ENCODE measurements at regions not wholly inside any gene's neighbourhood (a gene's known extent, or its start where the extent isn't known, plus 50 kb on each side); places are given as distances from the start of the nearest gene placed in this dataset.
A peak's percentile ranks its signal among the peaks of the same experiment; 100 is the strongest.

GRCh38 chr12:45502481-45503128 lies 226.9 kb upstream of the ARID2 start:
- no peak overlapping the region for H3K9ac ChIP-seq (ENCODE audit: insufficient read depth in 1 of 2, low read length in 2 of 2)
- no peak overlapping the region for H3K27ac ChIP-seq (ENCODE audit: low read depth in 1 of 2, low read length in 1 of 2)
- WGBS, 2 donors, result 78 to 86% methylated on average over 4 of the region's 4 CpGs
- DNase-seq (peak in 1 of 3 donors; percentile 11), ATAC-seq (ENCODE audit: insufficient read depth, low FRiP score) (no peak)
- no peak overlapping the region for H3K4me3 ChIP-seq
- no peaks in the 10 kb centered on the region for H3K36me3 ChIP-seq (ENCODE audit: control insufficient read depth in 4 of 4, insufficient read depth in 4 of 4, low read length in 4 of 4)
- H3K27me3 ChIP-seq (ENCODE audit: control insufficient read depth in 3 of 3, insufficient read depth in 3 of 3, low read length in 2 of 3), result no peaks in the 10 kb centered on the region
- no peaks in the 10 kb centered on the region for H3K9me3 ChIP-seq (ENCODE audit: control insufficient read depth in 4 of 4, insufficient read depth in 3 of 4, low read length in 3 of 4)
- TF ChIP-seq CTCF (IDR thresholded peaks at IDR 0.05; ENCODE audit: control extremely low read depth, extremely low read depth), result no peak
- H3K4me1 ChIP-seq (ENCODE audit: control insufficient read depth in 5 of 5, insufficient read depth in 5 of 5, low read length in 5 of 5), result peaks cover 0 to 11% (median 0%) of the 10 kb centered on the region in 5 donors

DNA sequence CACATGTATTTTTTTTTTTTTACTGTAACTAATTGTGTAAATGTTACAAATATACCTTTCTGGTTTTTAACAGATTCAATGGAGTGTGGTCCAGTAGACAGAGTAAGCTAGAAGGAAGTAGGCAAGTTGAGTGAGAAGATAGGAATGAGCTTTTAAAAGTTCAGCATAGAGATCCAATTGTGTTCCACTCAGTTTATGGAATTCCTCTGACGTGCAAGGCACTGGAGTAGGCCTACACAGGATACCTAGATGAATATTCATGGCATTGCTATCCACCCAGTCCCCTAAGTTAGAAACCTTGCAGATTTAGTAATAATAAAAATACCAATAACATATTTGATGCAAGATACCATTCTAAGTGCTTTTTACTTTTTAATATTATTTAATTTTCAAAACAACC lies 225.6 kb upstream of the ARID2 start:
- Histone ChIP-seq H3K4me1 (ENCODE audit: control insufficient read depth in 5 of 5, insufficient read depth in 5 of 5, low read length in 5 of 5) (peaks cover 0 to 11% (median 0%) of the 10 kb centered on the region in 5 donors), H3K9me3 (ENCODE audit: control insufficient read depth in 4 of 4, insufficient read depth in 3 of 4, low read length in 3 of 4) (peaks cover 0 to 3% (median 0%) of the 10 kb centered on the region in 4 donors), H3K36me3 (ENCODE audit: control insufficient read depth in 4 of 4, insufficient read depth in 4 of 4, low read length in 4 of 4) (no peaks in the 10 kb centered on the region), H3K4me3 (no peak overlapping the region), H3K27ac (ENCODE audit: low read depth in 1 of 2, low read length in 1 of 2) (no peak overlapping the region), H3K27me3 (ENCODE audit: control insufficient read depth in 3 of 3, insufficient read depth in 3 of 3, low read length in 2 of 3) (no peaks in the 10 kb centered on the region), H3K9ac (ENCODE audit: insufficient read depth in 1 of 2, low read length in 2 of 2) (no peak overlapping the region)
- no peak for DNase-seq
- WGBS, 2 donors, result 78 to 91% methylated on average over 1 of the region's 1 CpG
- no peak for ATAC-seq (ENCODE audit: insufficient read depth, low FRiP score)
- no peak for TF ChIP-seq CTCF (IDR thresholded peaks at IDR 0.05; ENCODE audit: control extremely low read depth, extremely low read depth)

DNA sequence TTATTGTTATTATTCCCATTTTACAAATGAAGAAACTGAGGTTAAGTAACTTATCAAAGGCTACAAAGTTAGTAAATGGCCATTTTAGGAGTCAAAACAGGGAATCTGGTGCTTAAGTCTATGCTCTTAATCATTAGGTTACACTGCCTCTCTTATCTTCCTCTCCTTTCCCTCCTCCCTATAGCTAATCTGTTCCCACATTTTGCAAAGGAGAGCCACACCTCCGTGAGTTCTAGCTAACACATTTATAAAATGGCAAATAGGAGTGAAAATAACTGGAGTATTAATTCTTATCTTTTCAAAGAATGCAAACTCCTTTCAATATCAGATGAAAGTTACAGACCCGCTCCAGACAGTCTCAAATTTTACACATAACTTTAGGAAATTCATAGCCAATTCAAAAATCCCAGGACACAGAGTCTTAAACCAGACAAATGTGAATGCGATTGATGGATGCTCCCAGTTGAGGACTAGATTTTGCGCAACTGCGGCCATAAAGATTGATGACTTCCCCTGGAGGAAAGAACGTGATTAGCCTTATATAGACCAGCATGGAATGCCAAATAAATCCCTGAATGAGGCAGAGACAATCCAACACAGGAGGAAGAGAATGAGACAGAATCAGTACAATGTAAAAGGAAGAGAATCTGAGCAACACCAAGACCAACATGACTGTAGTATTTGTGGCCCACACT lies 225.0 kb upstream of the ARID2 start:
- DNase-seq, result no peak
- H3K4me3 ChIP-seq, result no peak overlapping the region
- no peaks in the 10 kb centered on the region for H3K36me3 ChIP-seq (ENCODE audit: control insufficient read depth in 4 of 4, insufficient read depth in 4 of 4, low read length in 4 of 4)
- no peak overlapping the region for H3K27ac ChIP-seq (ENCODE audit: low read depth in 1 of 2, low read length in 1 of 2)
- 78 to 87% methylated on average over 6 of the region's 6 CpGs for WGBS, 2 donors
- H3K9me3 ChIP-seq (ENCODE audit: control insufficient read depth in 4 of 4, insufficient read depth in 3 of 4, low read length in 3 of 4), result peaks cover 0 to 3% (median 0%) of the 10 kb centered on the region in 4 donors
- no peaks in the 10 kb centered on the region for H3K27me3 ChIP-seq (ENCODE audit: control insufficient read depth in 3 of 3, insufficient read depth in 3 of 3, low read length in 2 of 3)
- no peak for ATAC-seq (ENCODE audit: insufficient read depth, low FRiP score)
- H3K9ac ChIP-seq (ENCODE audit: insufficient read depth in 1 of 2, low read length in 2 of 2), result no peak overlapping the region
- TF ChIP-seq CTCF (IDR thresholded peaks at IDR 0.05; ENCODE audit: control extremely low read depth, extremely low read depth), result no peak
- H3K4me1 ChIP-seq (ENCODE audit: control insufficient read depth in 5 of 5, insufficient read depth in 5 of 5, low read length in 5 of 5), result peaks cover 0 to 11% (median 0%) of the 10 kb centered on the region in 5 donors
